Aorta (tissue), 5 donors: ENCODE measurements at regions not wholly inside any gene's neighbourhood (a gene's known extent, or its start where the extent isn't known, plus 50 kb on each side); places are given as distances from the start of the nearest gene placed in this dataset.

Experiments used
- ATAC-seq: fragments of 200-7000 bp; cut with Tn5 transposase; one replicate; pipeline ENCODE4 v1.9.1; 2022; ENCODE audit warnings: moderate library complexity; ENCODE audit not compliant: low FRiP score
- DNase-seq, 2 donors: peaks; one replicate each; pipeline ENCODE4 v3.0.0-alpha.2; 2020
- H3K27ac ChIP-seq, 2 donors: one replicate each; pipeline ENCODE4 v1.5.1; 2013; ENCODE audit warnings: low read length in 2 of 2, mild to moderate bottlenecking in 2 of 2, moderate library complexity in 2 of 2, control low read depth in 1 of 2, inconsistent platforms in 1 of 2, low read depth in 1 of 2
- H3K27me3 ChIP-seq, 2 donors: one replicate each; pipeline ENCODE4 v1.6.1; 2013; ENCODE audit warnings: control low read depth in 1 of 2, low read length in 1 of 2, mild to moderate bottlenecking in 1 of 2, moderate library complexity in 1 of 2; ENCODE audit not compliant: insufficient read depth in 2 of 2, control insufficient read depth in 1 of 2
- H3K36me3 ChIP-seq, 2 donors: one replicate each; pipeline ENCODE4 v1.6.1; 2013; ENCODE audit warnings: control low read depth in 1 of 2, low read length in 1 of 2, mild to moderate bottlenecking in 1 of 2; ENCODE audit not compliant: insufficient read depth in 2 of 2, control insufficient read depth in 1 of 2
- H3K4me1 ChIP-seq, 2 donors: one replicate each; pipeline ENCODE4 v1.6.1; 2013; ENCODE audit warnings: low read length in 2 of 2, control low read depth in 1 of 2, mild to moderate bottlenecking in 1 of 2, moderate library complexity in 1 of 2; ENCODE audit not compliant: insufficient read depth in 2 of 2, control insufficient read depth in 1 of 2
- H3K4me3 ChIP-seq, 2 donors: one replicate each; pipeline ENCODE4 v1.5.1; 2013; ENCODE audit warnings: low read length in 2 of 2, control low read depth in 1 of 2, mild to moderate bottlenecking in 1 of 2
- H3K9me3 ChIP-seq: one replicate; pipeline ENCODE4 v1.6.1; 2013; ENCODE audit warnings: mild to moderate bottlenecking, low read length; ENCODE audit not compliant: control insufficient read depth
- WGBS, 2 donors: extraction: QIAGEN DNeasy Blood & Tissue Kit; methylation state at CpG; one replicate each; pipeline ENCODE4 v1.1.7; 2013; 5-methylcytosine and 5-hydroxymethylcytosine counted together
- intact Hi-C, 2 donors: fragments of 100-400 bp; cut with DNase I; formaldehyde crosslinking; loops; one replicate each; pipeline versions ENCODE4 v1.14.2 to v1.15.0; 2022
- donor health status: healthy with polysubstance abuse.
- donor health status: Bipolar disorder and iron deficiency.
- donor health status: DM: no; HTN: no; CAD: no.
- donor health status: DM: no; HTN: no; CAD: no.
- donor health status: DM: yes; HTN: yes; CAD: no.

GRCh38 chr2:18170642-18171041 is 292.2 kb downstream of the KCNS3 start:
- no peak overlapping the region for H3K4me3 ChIP-seq
- 68 to 73% methylated on average over 1 of the region's 1 CpG for WGBS, 2 donors
- intact Hi-C loops = no loop called here
- H3K9me3 ChIP-seq = no peaks in the 10 kb centered on the region
- ATAC-seq (no peak), DNase-seq (no peak)
- H3K27ac ChIP-seq = no peak overlapping the region
- H3K4me1 ChIP-seq = peaks cover 0 to 4% of the 10 kb centered on the region in 2 donors
- H3K27me3 ChIP-seq = no peaks in the 10 kb centered on the region
- H3K36me3 ChIP-seq = no peaks in the 10 kb centered on the region

- intact Hi-C loops = no loop called here
- no peak for DNase-seq
- Histone ChIP-seq H3K4me1 (peaks cover 0 to 4% of the 10 kb centered on the region in 2 donors), H3K27ac (no peak overlapping the region), H3K36me3 (no peaks in the 10 kb centered on the region), H3K27me3 (no peaks in the 10 kb centered on the region), H3K9me3 (no peaks in the 10 kb centered on the region), H3K4me3 (no peak overlapping the region)
- WGBS, 2 donors = 64 to 75% methylated on average over 1 of the region's 1 CpG
- no peak for ATAC-seq
Observed at GRCh38 chr2:18169893-18170175, 291.4 kb downstream of the KCNS3 start.

- intact Hi-C loops = no loop called here
- Histone ChIP-seq H3K27me3 (no peaks in the 10 kb centered on the region), H3K4me1 (peaks cover 0 to 4% of the 10 kb centered on the region in 2 donors), H3K27ac (no peak overlapping the region), H3K9me3 (no peaks in the 10 kb centered on the region), H3K4me3 (no peak overlapping the region), H3K36me3 (no peaks in the 10 kb centered on the region)
- ATAC-seq = no peak
- DNase-seq = no peak
- 90 to 94% methylated on average over 5 of the region's 5 CpGs for WGBS, 2 donors
Observed at GRCh38 chr2:18169121-18169892, 290.8 kb downstream of the KCNS3 start.

GRCh38 chr2:18167871-18168270 is 289.4 kb downstream of the KCNS3 start:
- ATAC-seq = no peak
- Histone ChIP-seq H3K4me3 (no peak overlapping the region), H3K27me3 (no peaks in the 10 kb centered on the region), H3K36me3 (no peaks in the 10 kb centered on the region), H3K9me3 (no peaks in the 10 kb centered on the region), H3K4me1 (peaks cover 0 to 4% of the 10 kb centered on the region in 2 donors), H3K27ac (no peak overlapping the region)
- intact Hi-C loops = no loop called here
- 65 to 76% methylated on average over 8 of the region's 8 CpGs for WGBS, 2 donors
- DNase-seq = no peak

- no peaks in the 10 kb centered on the region for H3K9me3 ChIP-seq
- H3K27ac ChIP-seq = no peak overlapping the region
- WGBS, 2 donors = 96% methylated on average over 5 of the region's 5 CpGs
- H3K4me1 ChIP-seq = no peaks in the 10 kb centered on the region
- no peaks in the 10 kb centered on the region for H3K27me3 ChIP-seq
- no peak overlapping the region for H3K4me3 ChIP-seq
- DNase-seq (no peak), ATAC-seq (no peak)
- no peaks in the 10 kb centered on the region for H3K36me3 ChIP-seq
- intact Hi-C loops = no loop called here
Observed at GRCh38 chr2:18161681-18162080, 283.2 kb downstream of the KCNS3 start.

GRCh38 chr2:18159896-18160295 is 281.4 kb downstream of the KCNS3 start:
- no peak for ATAC-seq
- no peaks in the 10 kb centered on the region for H3K27me3 ChIP-seq
- no peaks in the 10 kb centered on the region for H3K36me3 ChIP-seq
- no peak overlapping the region for H3K4me3 ChIP-seq
- no peaks in the 10 kb centered on the region for H3K9me3 ChIP-seq
- WGBS, 2 donors = 49 to 55% methylated on average over 5 of the region's 5 CpGs
- no peaks in the 10 kb centered on the region for H3K4me1 ChIP-seq
- DNase-seq = no peak
- intact Hi-C loops = loop anchor here in 1 of 2 donors (10.0 kb wide), 1 partner anchor 435 kb away; no protein-coding TSS in a partner anchor
- H3K27ac ChIP-seq = no peak overlapping the region

- no peak for DNase-seq
- Histone ChIP-seq H3K27me3 (no peaks in the 10 kb centered on the region), H3K4me1 (no peaks in the 10 kb centered on the region), H3K9me3 (no peaks in the 10 kb centered on the region), H3K36me3 (no peaks in the 10 kb centered on the region), H3K4me3 (no peak overlapping the region), H3K27ac (no peak overlapping the region)
- 86 to 90% methylated on average over 2 of the region's 2 CpGs for WGBS, 2 donors
- no peak for ATAC-seq
- intact Hi-C loops = loop anchor here in 1 of 2 donors (10.0 kb wide), 1 partner anchor 432 kb away; no protein-coding TSS in a partner anchor
Observed at GRCh38 chr2:18156421-18156820, 278.0 kb downstream of the KCNS3 start.

GRCh38 chr2:18156002-18156401 is 277.5 kb downstream of the KCNS3 start:
- no peak for ATAC-seq
- DNase-seq = no peak
- no peaks in the 10 kb centered on the region for H3K27me3 ChIP-seq
- no peaks in the 10 kb centered on the region for H3K4me1 ChIP-seq
- no peaks in the 10 kb centered on the region for H3K9me3 ChIP-seq
- no peaks in the 10 kb centered on the region for H3K36me3 ChIP-seq
- H3K27ac ChIP-seq = no peak overlapping the region
- no peak overlapping the region for H3K4me3 ChIP-seq
- WGBS, 2 donors = 57 to 59% methylated on average over 2 of the region's 2 CpGs
- intact Hi-C loops = loop anchor here in 1 of 2 donors (10.0 kb wide), 1 partner anchor 431 kb away; no protein-coding TSS in a partner anchor

- Histone ChIP-seq H3K27me3 (no peaks in the 10 kb centered on the region), H3K27ac (no peak overlapping the region), H3K4me3 (no peak overlapping the region), H3K36me3 (no peaks in the 10 kb centered on the region), H3K9me3 (no peaks in the 10 kb centered on the region), H3K4me1 (no peaks in the 10 kb centered on the region)
- intact Hi-C loops = loop anchor here in 1 of 2 donors (10.0 kb wide), 1 partner anchor 430 kb away; no protein-coding TSS in a partner anchor
- ATAC-seq (no peak), DNase-seq (no peak)
Observed at GRCh38 chr2:18154812-18155211, 276.3 kb downstream of the KCNS3 start.
